HG03064 (cell line): ENCODE measurements at regions not wholly inside any gene's neighbourhood (a gene's known extent, or its start where the extent isn't known, plus 50 kb on each side); places are given as distances from the start of the nearest gene placed in this dataset.
"Not testable (repeated sequence)": the region's sequence is repeated elsewhere in the genome, so short reads cannot be mapped to it uniquely, and the experiment has no call there.

Source experiments
- ATAC-seq: cut with Tn5 transposase; IDR thresholded peaks from one replicate; pipeline ENCODE4 v1.9.1; 2021; ENCODE audit warnings: low read depth; ENCODE audit not compliant: unreplicated experiment

GRCh38 chr4:3952443-3953139, 186.4 kb downstream of the ADRA2C start:
- not testable (repeated sequence) for ATAC-seq

DNA sequence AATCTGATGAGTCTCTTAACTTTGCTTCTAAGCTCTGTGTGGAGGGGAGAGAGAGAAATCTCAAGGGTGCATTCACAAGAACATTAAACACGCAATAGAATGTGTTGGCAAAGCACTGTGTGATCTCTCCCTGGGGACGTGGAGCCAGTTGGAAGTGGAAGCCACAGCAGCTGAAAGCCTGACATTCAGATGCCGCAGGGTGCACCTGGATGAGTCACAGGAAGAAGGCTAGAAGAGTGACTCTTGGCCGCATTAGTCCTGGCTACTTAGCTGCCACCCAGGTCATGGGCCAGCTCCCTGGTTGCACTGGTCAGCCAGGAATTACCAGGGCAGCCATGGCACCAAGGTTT, 186.9 kb downstream of the ADRA2C start:
- ATAC-seq: not testable (repeated sequence)

DNA sequence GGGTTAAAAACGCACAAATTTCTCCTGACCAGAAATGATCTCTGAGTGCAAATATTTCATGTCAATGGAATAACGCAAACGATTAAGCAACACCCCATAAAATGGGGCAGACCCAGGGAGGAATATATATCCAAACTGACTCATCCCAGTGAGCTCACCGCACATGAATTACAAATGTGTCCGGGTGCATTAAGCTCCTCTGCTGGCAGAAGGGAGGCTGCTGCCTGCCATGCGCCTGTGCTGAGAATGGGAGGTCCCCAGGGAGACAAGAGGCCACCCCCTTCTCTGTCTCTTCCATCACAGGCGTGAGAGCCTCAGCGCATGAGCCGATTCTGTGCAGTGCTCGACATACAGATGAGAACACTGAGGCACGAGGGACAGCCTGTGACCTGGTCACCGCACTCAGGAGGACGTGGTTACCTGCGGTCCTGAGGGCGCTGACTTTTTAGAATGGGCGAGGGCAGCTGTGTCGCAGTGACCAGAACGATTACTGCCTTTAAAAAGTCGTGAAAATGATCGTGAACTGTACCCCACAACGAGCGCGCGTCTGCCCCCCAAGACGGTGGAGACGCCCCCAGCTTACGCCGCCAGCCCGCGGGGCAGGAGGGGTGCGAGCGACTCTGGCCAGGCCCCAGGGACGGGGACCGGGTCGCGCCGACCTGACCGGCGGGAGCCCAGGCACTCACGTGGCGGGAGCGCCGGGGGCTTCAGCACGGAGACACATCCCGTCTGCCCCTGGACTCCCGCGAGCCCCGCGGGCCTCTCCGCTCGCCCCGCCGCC, 188.5 kb downstream of the ADRA2C start:
- ATAC-seq: not testable (repeated sequence)

- ATAC-seq: peak; percentile 98
Observed at GRCh38 chr4:3955321-3956164, 189.4 kb downstream of the ADRA2C start.

DNA sequence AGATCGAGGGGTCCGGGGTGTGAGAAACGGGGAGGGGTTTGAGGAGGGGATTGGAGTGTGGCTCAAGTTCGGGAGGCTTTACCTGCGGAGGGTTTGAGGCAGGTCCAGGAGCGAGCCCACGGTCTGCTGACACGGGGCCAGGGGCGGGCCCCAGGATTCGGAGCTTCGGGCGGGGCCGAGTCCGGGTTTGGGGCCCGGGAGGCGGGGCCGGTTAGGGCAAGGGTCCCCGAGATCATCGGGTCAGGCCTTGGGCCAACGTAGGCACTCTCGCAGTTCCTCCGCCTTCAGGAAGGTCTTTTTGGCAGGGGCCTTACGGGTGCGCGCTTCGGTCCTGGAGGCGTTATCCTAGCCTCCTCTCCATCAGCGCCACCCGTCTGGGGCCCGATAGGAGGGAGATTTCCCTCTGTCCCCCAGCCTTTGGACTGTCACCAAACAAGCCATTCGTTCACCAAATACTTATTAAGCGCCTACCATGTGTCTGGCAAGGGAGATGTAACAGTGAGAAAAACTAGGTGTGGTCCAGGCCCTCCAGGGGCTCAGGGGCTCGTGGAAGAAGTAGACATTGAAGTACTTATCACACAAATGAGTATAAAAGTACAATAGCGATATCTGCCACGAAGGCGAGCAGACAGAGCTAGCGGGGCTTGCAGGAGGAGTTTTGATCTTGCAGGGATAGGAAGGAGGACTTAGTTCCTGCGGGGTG, 190.1 kb downstream of the ADRA2C start:
- ATAC-seq: not testable (repeated sequence)

- ATAC-seq: not testable (repeated sequence)
Observed at GRCh38 chr4:3961091-3961672, 195.0 kb downstream of the ADRA2C start.

GRCh38 chr4:3964572-3965278, 198.5 kb downstream of the ADRA2C start:
- not testable (repeated sequence) for ATAC-seq

GRCh38 chr4:3967204-3967603, 201.0 kb downstream of the ADRA2C start:
- ATAC-seq: not testable (repeated sequence)

GRCh38 chr4:3972626-3973025, 206.4 kb downstream of the ADRA2C start:
- ATAC-seq: not testable (repeated sequence)

DNA sequence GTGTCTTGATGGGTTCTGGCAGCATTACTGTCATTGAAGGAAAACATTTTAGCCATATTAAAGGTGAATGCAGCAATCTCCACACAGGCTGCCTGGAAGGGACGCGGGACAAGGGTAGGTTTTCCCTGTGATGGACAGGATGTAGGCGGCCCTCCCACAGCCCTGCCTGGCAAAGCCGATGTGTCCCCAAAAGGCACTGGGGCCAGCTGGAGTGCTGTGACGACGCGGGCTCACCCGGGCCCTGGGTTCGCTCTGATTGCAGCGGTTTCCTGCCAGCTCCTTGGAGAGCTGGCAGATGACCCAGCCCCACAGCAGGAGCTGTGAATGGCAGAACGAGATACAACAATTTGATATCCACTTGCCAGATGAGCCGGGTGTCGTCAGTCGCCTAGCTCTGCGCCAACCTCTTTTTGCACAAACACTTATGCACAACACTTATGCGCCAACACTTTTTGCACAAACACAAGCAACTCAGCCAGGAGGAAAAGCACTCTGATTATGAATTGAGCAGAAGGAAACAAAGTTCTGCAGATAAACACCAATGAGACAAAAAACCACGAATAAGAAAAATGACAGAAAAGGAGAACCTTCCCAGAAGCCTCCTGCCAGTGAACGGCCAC, 207.5 kb downstream of the ADRA2C start:
- ATAC-seq: not testable (repeated sequence)

- ATAC-seq: not testable (repeated sequence)
Observed at GRCh38 chr4:3983518-3984125, 217.4 kb downstream of the ADRA2C start.

GRCh38 chr4:3984796-3985195, 218.6 kb downstream of the ADRA2C start:
- not testable (repeated sequence) for ATAC-seq

DNA sequence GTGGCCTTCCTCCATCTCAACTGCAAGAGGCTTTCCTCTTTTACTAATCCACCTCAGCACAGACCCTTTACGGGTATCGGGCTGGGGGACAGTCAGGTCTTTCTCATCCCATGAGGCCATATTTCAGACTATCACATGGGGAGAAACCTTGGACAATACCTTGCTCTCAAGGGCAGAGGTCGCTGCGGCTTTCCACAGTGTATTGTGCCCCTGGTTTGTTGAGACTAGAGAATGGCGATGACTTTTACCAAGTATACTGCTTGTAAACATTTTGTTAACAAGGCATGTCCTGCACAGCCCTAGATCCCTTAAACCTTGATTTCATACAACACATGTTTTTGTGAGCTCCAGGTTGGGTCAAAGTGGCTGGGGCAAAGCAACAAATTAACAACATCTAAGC, 220.2 kb downstream of the ADRA2C start:
- ATAC-seq: not testable (repeated sequence)

DNA sequence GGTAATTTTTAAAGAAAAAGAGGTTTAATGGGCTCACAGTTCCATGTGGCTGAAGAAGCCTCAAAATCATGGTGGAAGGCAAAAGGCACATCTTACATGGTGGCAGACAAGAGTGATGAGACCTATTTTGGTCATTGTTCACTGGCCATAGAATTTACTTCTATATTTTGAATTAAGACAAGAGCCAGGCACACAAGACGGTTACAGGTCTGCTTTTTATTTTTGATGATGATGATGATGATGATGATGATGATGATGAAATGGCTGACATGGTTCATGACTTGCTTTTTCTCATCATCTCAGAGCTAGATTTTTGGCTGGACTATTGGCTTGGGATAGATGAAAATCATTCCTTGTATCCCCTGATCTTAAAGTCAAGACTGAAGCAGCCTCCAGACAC, 229.3 kb downstream of the OTOP1 start:
- not testable (repeated sequence) for ATAC-seq

DNA sequence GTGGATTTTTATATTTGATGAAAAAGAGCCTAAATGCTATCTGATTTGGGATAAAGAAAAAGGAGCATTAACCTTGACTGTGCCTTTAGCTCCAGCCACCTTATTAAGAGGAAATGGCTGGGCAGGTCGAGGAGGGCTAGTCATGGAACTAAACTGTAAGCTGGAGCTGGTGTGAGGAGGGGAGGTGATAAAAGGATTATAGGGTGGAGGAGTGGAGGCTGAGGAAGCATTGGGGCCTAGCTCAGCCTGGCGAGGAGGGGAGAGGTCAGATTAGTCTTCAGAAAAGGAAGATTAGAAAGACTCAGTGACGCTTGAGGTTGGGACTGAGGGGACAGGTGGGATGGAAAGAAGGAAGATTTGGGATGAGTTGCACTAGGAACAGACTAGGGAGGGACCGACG, 222.7 kb downstream of the OTOP1 start:
- not testable (repeated sequence) for ATAC-seq

DNA sequence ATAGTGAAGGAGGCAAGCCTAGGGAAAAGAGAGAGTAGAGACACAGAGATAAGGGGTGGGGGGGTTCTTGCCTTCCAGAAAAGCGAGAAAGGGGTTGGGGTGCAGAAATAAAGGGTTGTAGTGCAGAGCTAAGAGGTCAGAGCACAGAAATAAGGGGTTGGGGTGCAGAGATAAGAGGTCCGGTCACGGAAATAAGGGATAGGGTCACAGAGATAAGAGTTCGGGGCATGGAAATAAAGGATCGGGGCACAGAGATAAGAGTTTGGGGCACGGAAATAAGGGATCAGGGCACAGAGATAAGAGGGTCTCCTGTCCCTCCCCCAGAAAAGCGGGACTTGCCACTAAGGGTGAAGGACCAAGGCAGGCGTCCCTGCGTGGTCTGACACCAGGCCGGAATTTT, 222.0 kb downstream of the OTOP1 start:
- not testable (repeated sequence) for ATAC-seq

- ATAC-seq: not testable (repeated sequence)
Observed at GRCh38 chr4:4006356-4006755, 220.4 kb downstream of the OTOP1 start.

GRCh38 chr4:4019071-4019470, 207.7 kb downstream of the OTOP1 start:
- ATAC-seq: not testable (repeated sequence)
